GM21825 (cell line): ENCODE measurements at regions not wholly inside any gene's neighbourhood (a gene's known extent, or its start where the extent isn't known, plus 50 kb on each side); places are given as distances from the start of the nearest gene placed in this dataset.
"Not testable (repeated sequence)": the region's sequence is repeated elsewhere in the genome, so short reads cannot be mapped to it uniquely, and the experiment has no call there.

Source experiments
- ATAC-seq: cut with Tn5 transposase; IDR thresholded peaks from one replicate; pipeline ENCODE4 v1.9.1; 2021; ENCODE audit warnings: mild to moderate bottlenecking, moderate library complexity; ENCODE audit not compliant: unreplicated experiment

GRCh38 chr3:159672728-159673688 lies 315.6 kb upstream of the IL12A start:
- ATAC-seq: no peak

- no peak for ATAC-seq
These were observed 314.1 kb upstream of the IL12A start for GRCh38 chr3:159674583-159674982.

GRCh38 chr3:159675285-159675684 lies 313.4 kb upstream of the IL12A start:
- no peak for ATAC-seq

GRCh38 chr3:159679900-159680299 lies 308.7 kb upstream of the IL12A start:
- ATAC-seq: no peak

- ATAC-seq: not testable (repeated sequence)
These were observed 306.9 kb upstream of the IL12A start for GRCh38 chr3:159681717-159682116.

- no peak for ATAC-seq
These were observed 302.8 kb upstream of the IL12A start for GRCh38 chr3:159685801-159686200.

- no peak for ATAC-seq
These were observed 295.4 kb upstream of the IL12A start for GRCh38 chr3:159693226-159693625.

GRCh38 chr3:159711560-159712333 lies 276.9 kb upstream of the IL12A start:
- no peak for ATAC-seq

GRCh38 chr3:159721324-159721723 lies 267.3 kb upstream of the IL12A start:
- no peak for ATAC-seq

- no peak for ATAC-seq
These were observed 265.3 kb upstream of the IL12A start for GRCh38 chr3:159723295-159723694.

GRCh38 chr3:159724627-159725026 lies 264.0 kb upstream of the IL12A start:
- no peak for ATAC-seq

GRCh38 chr3:159726231-159726964 lies 262.2 kb upstream of the IL12A start:
- no peak for ATAC-seq

- no peak for ATAC-seq
These were observed 261.1 kb upstream of the IL12A start for GRCh38 chr3:159727506-159727905.

GRCh38 chr3:159731254-159731653 lies 257.4 kb upstream of the IL12A start:
- ATAC-seq: no peak

- ATAC-seq: no peak
These were observed 256.2 kb upstream of the IL12A start for GRCh38 chr3:159732172-159733111.

GRCh38 chr3:159733194-159733860 lies 255.3 kb upstream of the IL12A start:
- ATAC-seq: no peak

- ATAC-seq: no peak
These were observed 254.0 kb upstream of the IL12A start for GRCh38 chr3:159734681-159735080.

GRCh38 chr3:159739166-159739565 lies 249.5 kb upstream of the IL12A start:
- no peak for ATAC-seq

- no peak for ATAC-seq
These were observed 248.7 kb upstream of the IL12A start for GRCh38 chr3:159739969-159740368.

GRCh38 chr3:159741281-159741680 lies 247.4 kb upstream of the IL12A start:
- no peak for ATAC-seq
